Choroid plexus epithelial cell (primary cell): ENCODE measurements at regions not wholly inside any gene's neighbourhood (a gene's known extent, or its start where the extent isn't known, plus 50 kb on each side); places are given as distances from the start of the nearest gene placed in this dataset.
"Not testable (repeated sequence)": the region's sequence is repeated elsewhere in the genome, so short reads cannot be mapped to it uniquely, and the experiment has no call there.

ENCODE experiments used
- DNase-seq: peaks from one replicate; pipeline ENCODE4 v3.0.0-alpha.2; 2010; ENCODE audit warnings: low read depth
- H3K4me3 ChIP-seq: 2 replicates; pipeline ENCODE4 v1.5.1; 2011; ENCODE audit warnings: low read depth, mild to moderate bottlenecking, control low read depth, low read length, moderate library complexity
- CTCF ChIP-seq: conservative IDR thresholded peaks from 2 replicates; pipeline ENCODE4 v1.5.1; 2011; ENCODE audit warnings: low read depth, mild to moderate bottlenecking, control low read depth, inconsistent platforms, low read length, moderate library complexity

GRCh38 chr14:83632375-83632774 is 1897.6 kb upstream of the FLRT2 start:
- TF ChIP-seq CTCF = no peak
- DNase-seq = no peak
- H3K4me3 ChIP-seq = no peak overlapping the region

GRCh38 chr14:83638748-83639504 is 1891.0 kb upstream of the FLRT2 start:
- no peak for TF ChIP-seq CTCF
- H3K4me3 ChIP-seq = no peak overlapping the region
- DNase-seq = no peak

- DNase-seq = not testable (repeated sequence)
Observed at GRCh38 chr14:83639505-83639875, 1890.5 kb upstream of the FLRT2 start.

GRCh38 chr14:83646228-83646627 is 1883.7 kb upstream of the FLRT2 start:
- TF ChIP-seq CTCF = no peak
- DNase-seq = no peak
- no peak overlapping the region for H3K4me3 ChIP-seq

More at GRCh38 chr14:83639505-83639875, 1890.5 kb upstream of the FLRT2 start:
- H3K4me3 ChIP-seq = not testable (repeated sequence)

- DNase-seq = no peak
- TF ChIP-seq CTCF = no peak
- no peak overlapping the region for H3K4me3 ChIP-seq
Observed at GRCh38 chr14:83660597-83660996, 1869.3 kb upstream of the FLRT2 start.

GRCh38 chr14:83664389-83664788 is 1865.6 kb upstream of the FLRT2 start:
- H3K4me3 ChIP-seq = no peak overlapping the region
- no peak for TF ChIP-seq CTCF
- DNase-seq = peak; percentile 7

GRCh38 chr14:83689265-83689664 is 1840.7 kb upstream of the FLRT2 start:
- DNase-seq = no peak
- no peak for TF ChIP-seq CTCF
- no peak overlapping the region for H3K4me3 ChIP-seq
